Stimulated activated CD4-positive, alpha-beta T cell treated with anti-CD3 and anti-CD28 coated beads, Interleukin-4, amount 100 ng/mL, for 48 hours (primary cell): ENCODE measurements at regions not wholly inside any gene's neighbourhood (a gene's known extent, or its start where the extent isn't known, plus 50 kb on each side); places are given as distances from the start of the nearest gene placed in this dataset.
"Not testable (repeated sequence)": the region's sequence is repeated elsewhere in the genome, so short reads cannot be mapped to it uniquely, and the experiment has no call there.

Experiments
- DNase-seq, 2 donors: peaks; one replicate each; pipeline ENCODE4 v3.0.0-alpha.2; 2020; ENCODE audit warnings: low read depth in 2 of 2

DNA sequence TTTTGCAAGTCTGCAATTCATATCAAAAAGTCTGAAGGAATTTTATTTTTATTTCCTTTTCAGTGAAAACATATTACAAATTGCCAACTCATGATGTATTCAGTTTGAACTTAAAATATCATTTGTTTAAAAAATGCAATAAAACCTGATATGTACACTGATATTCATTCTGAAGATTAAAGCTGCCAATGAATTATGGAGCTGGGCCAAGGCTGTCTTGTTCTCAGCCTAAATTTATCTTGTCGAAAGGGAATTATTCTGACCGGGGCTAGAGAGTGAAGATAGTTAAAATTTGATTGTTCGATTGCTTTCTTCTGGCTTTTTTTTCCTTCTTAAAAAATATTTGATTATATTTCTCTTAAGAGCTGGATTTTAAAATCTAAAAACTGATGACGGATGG, 54.0 kb upstream of the RBFOX1 start:
- DNase-seq: no peak

DNA sequence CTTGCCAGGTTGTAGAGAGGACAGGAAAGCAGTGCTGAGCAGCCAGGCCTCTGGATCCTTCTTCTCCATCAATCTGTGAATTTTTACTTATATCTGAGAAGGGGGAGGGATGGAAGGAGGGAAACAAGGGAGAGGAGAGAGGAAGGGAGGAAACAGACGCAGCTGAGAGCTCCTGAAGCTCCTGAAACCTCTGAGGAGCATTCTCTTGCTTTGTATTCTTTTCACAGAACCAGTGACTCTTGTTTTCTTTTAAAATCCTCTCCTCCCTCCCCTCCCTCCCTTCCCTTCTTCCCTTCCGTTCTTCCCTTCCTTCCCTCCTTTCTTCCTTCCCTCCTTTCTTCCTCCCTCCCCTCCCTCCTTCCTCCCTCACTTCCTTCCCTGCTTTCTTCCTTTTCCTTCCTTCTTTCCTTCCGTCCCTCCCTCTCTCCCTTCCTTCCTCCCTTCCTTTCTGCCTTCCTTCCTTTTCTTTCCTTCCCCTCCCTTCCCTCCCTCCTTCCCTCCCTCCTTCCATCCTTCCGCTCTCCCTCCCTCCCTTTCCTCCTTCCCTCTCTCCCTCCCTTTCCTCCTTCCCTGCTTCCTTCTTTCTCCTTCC, 60.0 kb upstream of the RBFOX1 start:
- DNase-seq: no peak

- DNase-seq: no peak
Observed at GRCh38 chr16:7271486-7271885, 61.2 kb upstream of the RBFOX1 start.

DNA sequence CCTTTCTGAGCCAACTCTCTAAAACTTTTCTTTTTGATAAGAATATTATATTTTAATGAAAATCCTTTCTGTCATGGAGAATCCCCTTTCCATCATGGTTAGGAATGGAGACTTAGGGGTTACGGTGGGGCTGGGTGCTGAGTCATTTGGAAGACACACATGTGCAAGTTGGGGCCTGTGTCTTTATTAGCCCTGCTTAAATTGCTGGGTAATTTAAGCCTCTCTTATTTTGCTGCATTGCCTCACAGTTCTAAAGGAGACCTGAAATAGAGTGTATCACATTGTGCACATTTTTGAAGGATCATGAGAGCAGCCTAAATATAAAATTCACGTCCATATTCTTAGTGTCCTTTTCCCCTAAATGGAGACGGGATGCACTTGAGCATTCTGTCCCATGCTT, 61.8 kb upstream of the RBFOX1 start:
- DNase-seq: no peak

GRCh38 chr16:7270006-7270405, 62.6 kb upstream of the RBFOX1 start:
- DNase-seq: no peak

- no peak for DNase-seq
Observed at GRCh38 chr16:7268182-7268581, 64.5 kb upstream of the RBFOX1 start.

- DNase-seq: no peak
Observed at GRCh38 chr16:7257016-7257415, 75.6 kb upstream of the RBFOX1 start.

DNA sequence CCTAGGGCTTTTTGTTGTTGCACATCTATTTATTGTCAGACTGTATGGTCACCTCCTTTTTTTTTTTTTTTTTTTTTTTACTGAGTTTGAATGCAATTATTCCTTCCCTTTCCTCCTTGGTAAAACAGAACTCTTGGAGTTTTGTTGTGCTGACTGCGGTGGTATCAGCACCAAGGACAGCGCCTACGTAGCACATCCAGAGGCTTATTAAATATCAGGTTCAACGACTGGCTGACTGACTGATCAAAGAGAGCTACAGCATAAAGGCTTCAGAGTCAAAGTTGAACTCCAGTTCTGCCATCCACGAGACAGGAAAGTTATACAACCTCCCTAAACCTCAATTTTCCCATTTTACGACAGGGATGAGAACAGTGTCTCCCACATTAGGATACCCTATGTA, 86.1 kb upstream of the RBFOX1 start:
- DNase-seq: no peak

DNA sequence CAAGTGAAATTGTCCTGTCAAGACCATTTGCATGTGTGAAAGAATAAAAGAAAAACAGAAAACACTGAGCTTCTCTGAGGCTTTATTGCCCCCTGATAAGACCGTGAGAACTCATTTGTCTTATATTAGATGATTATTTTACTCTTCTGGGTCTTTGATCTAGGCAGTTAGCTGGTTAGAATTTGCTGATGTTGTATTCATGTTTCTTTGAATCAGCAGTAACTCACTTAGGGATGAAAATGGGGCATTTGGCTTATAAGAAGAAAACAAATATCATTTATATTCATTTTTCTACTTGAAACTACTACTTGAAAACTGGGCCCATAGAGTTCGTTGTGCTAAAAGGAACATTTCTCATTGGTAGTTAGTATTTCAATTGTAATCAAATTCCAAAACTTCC, 93.1 kb upstream of the RBFOX1 start:
- DNase-seq: no peak

- no peak for DNase-seq
Observed at GRCh38 chr16:7236824-7237410, 95.7 kb upstream of the RBFOX1 start.

DNA sequence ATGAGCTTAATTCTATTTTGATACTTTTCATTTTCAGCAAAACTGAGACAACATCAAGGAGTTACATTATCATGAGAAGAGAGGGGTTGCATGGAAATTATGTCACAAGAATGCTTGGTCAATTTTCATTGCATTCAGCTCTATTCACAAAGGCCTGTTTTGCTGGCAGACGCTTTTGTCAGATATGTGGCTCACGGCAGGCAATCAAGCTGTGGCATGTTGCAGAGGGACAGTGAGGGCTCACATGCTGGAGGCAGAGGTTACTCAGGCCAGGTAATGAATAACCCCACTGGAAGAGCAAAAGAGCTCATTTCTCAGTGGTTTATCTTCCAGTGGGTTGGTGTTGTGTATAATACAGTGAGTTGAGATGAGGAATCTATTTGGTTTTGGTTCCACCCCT, 98.7 kb upstream of the RBFOX1 start:
- no peak for DNase-seq

DNA sequence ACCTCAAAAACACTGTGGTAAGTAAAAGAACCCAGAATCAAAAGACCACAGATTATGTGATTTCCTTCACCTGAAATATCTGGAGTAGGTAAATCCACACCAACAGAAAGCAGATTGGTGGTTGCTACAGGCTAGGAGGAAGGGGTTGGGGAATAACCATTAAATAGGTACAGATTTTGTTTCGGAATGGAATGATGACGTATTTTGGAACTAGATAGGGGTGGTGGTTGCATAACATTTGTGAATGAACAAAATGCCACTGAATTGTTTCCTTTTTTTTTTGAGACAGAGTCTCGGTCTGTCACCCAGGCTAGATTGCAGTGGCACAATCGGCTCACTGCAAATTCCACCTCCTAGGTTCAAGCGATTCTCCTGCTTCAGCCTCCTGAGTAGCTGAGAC, 100.9 kb upstream of the RBFOX1 start:
- DNase-seq: no peak

GRCh38 chr16:7229433-7230218, 103.0 kb upstream of the RBFOX1 start:
- not testable (repeated sequence) for DNase-seq

- no peak for DNase-seq
Observed at GRCh38 chr16:7227229-7227721, 105.4 kb upstream of the RBFOX1 start.

DNA sequence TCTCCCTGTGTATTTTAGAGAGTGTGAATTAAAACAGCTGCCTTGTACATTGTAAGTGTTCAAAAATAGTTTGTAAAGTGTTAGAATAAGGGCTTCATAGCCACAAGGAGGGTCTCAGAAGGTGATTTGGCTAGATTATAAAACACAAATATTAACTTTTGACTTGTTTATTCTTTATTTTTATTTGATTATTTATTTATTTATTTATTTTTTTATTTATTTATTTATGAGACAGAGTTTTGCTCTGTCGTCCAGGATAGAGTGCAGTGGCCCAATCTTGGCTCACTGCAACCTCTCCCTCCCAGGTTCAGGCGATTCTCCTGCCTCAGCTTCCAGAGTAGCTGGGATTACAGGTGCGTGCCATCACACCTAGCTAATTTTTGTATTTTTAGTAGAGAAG, 111.5 kb upstream of the RBFOX1 start:
- DNase-seq: no peak

GRCh38 chr16:7218936-7219335, 113.7 kb upstream of the RBFOX1 start:
- DNase-seq: no peak

DNA sequence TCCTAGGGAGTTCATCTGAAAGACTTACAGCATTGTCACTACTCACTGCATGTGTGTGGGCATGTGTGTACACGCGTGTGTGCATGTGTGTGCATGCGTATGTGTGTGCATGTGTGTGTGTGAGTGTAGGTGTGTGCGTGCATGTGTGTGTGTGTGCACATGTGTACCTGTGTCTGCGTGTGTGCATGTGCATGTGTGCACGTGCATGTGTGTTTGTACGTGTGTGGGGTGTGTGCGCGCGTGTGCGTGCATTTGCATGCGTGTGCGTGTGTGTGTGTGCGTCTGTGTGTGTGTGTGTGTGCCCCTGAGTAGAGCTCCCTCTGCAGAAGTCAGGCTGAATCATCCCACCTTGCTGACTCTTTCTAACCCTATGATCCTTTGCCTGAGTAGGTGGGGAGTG, 114.8 kb upstream of the RBFOX1 start:
- DNase-seq: no peak

GRCh38 chr16:7216719-7217118, 115.9 kb upstream of the RBFOX1 start:
- no peak for DNase-seq

GRCh38 chr16:7211781-7212180, 120.9 kb upstream of the RBFOX1 start:
- DNase-seq: no peak

GRCh38 chr16:7209598-7209997, 123.0 kb upstream of the RBFOX1 start:
- DNase-seq: no peak

- DNase-seq: no peak
Observed at GRCh38 chr16:7206469-7206868, 126.2 kb upstream of the RBFOX1 start.

- DNase-seq: no peak
Observed at GRCh38 chr16:7200320-7200719, 132.3 kb upstream of the RBFOX1 start.

DNA sequence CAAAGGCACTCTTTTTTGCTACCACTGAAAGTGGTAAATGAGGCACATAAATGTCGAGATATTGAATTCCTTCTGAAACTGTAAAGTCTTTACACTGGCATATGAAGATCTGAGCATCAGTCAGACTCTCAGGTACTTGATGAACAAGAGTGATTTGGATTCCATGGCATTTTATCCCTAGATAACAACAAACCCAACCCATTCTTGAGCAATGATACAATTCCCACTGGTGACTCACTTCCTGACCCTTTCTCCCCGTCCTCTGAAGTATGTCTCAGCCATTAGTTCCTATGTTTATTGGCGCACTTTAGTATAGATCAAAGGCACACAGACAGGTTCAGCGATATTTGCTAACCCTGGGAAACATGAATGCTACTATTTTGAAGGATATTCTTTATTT, 147.0 kb upstream of the RBFOX1 start:
- no peak for DNase-seq
